ENCODE measurements at regions not wholly inside any gene's neighbourhood (a gene's known extent, or its start where the extent isn't known, plus 50 kb on each side); places are given as distances from the start of the nearest gene placed in this dataset.
"Not testable (repeated sequence)": the region's sequence is repeated elsewhere in the genome, so short reads cannot be mapped to it uniquely, and the experiment has no call there.

DNA sequence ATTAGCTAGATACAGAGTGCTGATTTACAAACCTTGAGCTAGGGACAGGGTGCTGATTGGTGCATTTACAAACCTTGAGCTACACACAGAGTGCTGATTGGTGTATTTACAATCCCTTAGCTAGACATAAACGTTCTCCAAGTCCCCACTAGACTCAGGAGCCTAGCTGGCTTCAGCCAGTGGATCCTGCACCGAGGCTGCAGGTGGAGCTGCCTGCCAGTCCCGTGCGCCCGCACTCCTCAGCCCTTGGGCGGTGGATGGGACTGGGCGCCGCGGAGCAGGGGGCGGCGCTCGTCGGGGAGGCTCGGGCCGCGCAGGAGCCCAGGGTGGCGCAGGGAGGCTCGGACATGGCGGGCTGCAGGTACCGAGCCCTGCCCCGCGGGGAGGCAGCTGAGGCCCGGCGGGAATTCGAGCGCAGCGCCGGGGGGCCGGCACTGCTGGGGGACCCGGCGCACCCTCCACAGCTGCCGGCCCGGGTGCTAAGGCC, 157.7 kb downstream of the BRD1 start:
- not testable (repeated sequence) for H3K27ac ChIP-seq (ENCODE audit: low read depth in 2 of 2, low read length in 2 of 2); H3K9ac ChIP-seq (ENCODE audit: low read depth in 1 of 2, low read length in 2 of 2); H3K4me1 ChIP-seq (ENCODE audit: control insufficient read depth in 2 of 2, insufficient read depth in 2 of 2, low read length in 2 of 2); H3K36me3 ChIP-seq (ENCODE audit: control insufficient read depth in 2 of 2, insufficient read depth in 2 of 2, low read length in 2 of 2); H3K9me3 ChIP-seq (ENCODE audit: control insufficient read depth in 2 of 2, low read length in 2 of 2)
- Histone ChIP-seq H3K4me3 (ENCODE audit: low read length in 2 of 2) (peak overlapping the region in 1 of 2 donors; percentile 35), H3K27me3 (ENCODE audit: control insufficient read depth in 2 of 2, insufficient read depth in 2 of 2, low read length in 2 of 2) (peaks cover 9 to 16% of the 10 kb centered on the region in 2 donors)

DNA sequence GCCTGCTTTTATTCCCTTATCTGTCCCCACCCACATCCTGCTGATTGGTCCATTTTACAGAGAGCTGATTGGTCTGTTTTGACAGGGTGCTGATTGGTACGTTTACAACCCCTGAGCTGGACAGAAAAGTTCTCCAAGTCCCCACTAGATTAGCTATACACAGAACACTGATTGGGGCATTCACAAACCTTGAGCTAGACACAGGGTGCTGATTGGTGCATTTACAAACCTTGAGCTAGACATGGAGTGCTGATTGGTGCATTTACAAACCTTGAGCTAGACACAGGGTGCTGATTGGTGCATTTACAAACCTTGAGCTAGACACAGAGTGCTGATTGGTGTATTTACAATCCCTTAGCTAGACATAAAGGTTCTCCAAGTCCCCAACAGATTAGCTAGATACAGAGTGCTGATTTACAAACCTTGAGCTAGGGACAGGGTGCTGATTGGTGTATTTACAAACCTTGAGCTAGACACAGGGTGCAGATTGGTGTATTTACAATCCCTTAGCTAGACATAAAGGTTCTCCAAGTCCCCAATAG, 158.2 kb downstream of the BRD1 start:
- not testable (repeated sequence) for H3K9ac ChIP-seq (ENCODE audit: low read depth in 1 of 2, low read length in 2 of 2); H3K4me3 ChIP-seq (ENCODE audit: low read length in 2 of 2); H3K36me3 ChIP-seq (ENCODE audit: control insufficient read depth in 2 of 2, insufficient read depth in 2 of 2, low read length in 2 of 2); H3K27ac ChIP-seq (ENCODE audit: low read depth in 2 of 2, low read length in 2 of 2); H3K9me3 ChIP-seq (ENCODE audit: control insufficient read depth in 2 of 2, low read length in 2 of 2); H3K4me1 ChIP-seq (ENCODE audit: control insufficient read depth in 2 of 2, insufficient read depth in 2 of 2, low read length in 2 of 2)
- peaks cover 9 to 16% of the 10 kb centered on the region in 2 donors for H3K27me3 ChIP-seq (ENCODE audit: control insufficient read depth in 2 of 2, insufficient read depth in 2 of 2, low read length in 2 of 2)

DNA sequence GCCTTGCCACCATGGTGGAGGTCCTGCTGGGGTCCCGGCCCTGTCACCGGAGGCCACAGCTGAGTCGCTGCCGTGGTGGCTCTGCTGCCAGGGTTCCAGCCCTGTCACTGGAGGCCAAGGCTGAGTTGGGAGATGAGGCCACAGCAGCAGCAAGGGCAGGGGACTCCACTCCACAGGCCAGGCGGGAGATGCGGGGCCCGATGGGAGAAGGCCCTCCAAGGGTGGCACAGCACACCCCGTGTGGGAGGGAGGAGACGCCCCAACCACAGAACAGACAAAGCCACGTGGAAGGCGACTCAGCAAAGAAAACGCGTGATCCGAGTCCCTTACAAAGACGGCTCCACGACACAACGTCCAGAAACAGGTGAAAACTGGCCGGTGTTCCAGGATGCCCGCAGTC, 159.3 kb downstream of the BRD1 start:
- H3K4me1 ChIP-seq (ENCODE audit: control insufficient read depth in 2 of 2, insufficient read depth in 2 of 2, low read length in 2 of 2): no peaks in the 10 kb centered on the region
- no peaks in the 10 kb centered on the region for H3K36me3 ChIP-seq (ENCODE audit: control insufficient read depth in 2 of 2, insufficient read depth in 2 of 2, low read length in 2 of 2)
- H3K9ac ChIP-seq (ENCODE audit: low read depth in 1 of 2, low read length in 2 of 2): no peak overlapping the region
- no peaks in the 10 kb centered on the region for H3K9me3 ChIP-seq (ENCODE audit: control insufficient read depth in 2 of 2, low read length in 2 of 2)
- no peak overlapping the region for H3K4me3 ChIP-seq (ENCODE audit: low read length in 2 of 2)
- H3K27me3 ChIP-seq (ENCODE audit: control insufficient read depth in 2 of 2, insufficient read depth in 2 of 2, low read length in 2 of 2): peaks cover 9 to 16% of the 10 kb centered on the region in 2 donors
- H3K27ac ChIP-seq (ENCODE audit: low read depth in 2 of 2, low read length in 2 of 2): no peak overlapping the region

DNA sequence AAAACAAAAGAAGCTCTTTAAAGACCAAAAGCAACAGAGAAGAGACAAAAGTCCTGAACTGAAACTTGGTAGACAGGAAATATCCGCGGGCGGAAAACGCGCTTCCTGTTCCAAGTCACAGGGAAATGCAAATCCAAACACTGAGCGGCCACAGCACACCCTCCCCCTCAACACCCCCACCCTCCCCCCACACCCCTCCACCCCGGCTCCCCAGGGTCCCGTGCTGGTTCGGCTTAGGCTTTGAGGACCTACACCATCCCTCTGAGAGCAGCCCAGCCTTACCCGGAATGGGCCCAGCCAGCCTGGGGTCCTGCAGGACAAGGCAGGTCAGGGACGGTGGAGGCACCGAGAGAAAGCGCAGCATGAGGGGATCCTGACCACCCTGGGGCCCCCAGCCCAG, 160.4 kb downstream of the BRD1 start:
- no peak overlapping the region for H3K27ac ChIP-seq (ENCODE audit: low read depth in 2 of 2, low read length in 2 of 2)
- H3K4me3 ChIP-seq (ENCODE audit: low read length in 2 of 2): no peak overlapping the region
- H3K36me3 ChIP-seq (ENCODE audit: control insufficient read depth in 2 of 2, insufficient read depth in 2 of 2, low read length in 2 of 2): no peaks in the 10 kb centered on the region

DNA sequence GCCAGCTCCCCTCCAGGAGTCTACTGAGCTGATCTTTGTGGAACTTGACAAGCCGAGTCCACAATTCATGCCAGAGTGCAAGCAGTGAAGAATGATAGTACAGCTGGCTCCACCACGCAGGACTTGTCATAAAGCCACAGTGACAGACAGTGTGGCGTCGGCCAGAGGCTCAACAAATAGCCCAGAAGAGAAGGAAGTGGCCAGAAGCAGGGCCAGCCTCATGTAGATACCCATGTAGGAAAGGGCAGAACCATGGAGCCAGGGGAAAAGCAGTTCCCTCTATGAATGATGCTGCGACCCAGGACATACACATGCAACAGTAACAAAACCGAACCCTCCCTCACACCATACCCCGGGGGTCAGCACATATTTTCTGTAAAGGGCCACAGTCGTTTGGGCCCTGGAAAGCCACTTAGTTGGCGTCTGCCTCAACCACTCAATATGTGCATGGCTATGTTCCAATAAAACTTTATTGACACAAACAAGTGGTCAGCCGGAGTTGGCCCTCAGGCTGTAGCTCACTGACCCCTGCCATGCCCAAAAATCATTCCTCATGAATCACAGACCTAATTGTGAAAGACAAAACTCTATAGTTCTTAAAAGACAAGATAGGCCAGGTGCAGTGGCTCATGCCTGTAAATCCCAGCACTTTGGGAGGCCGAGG, 161.4 kb downstream of the BRD1 start:
- H3K27me3 ChIP-seq (ENCODE audit: control insufficient read depth in 2 of 2, insufficient read depth in 2 of 2, low read length in 2 of 2): peaks cover 3 to 12% of the 10 kb centered on the region in 2 donors
- H3K27ac ChIP-seq (ENCODE audit: low read depth in 2 of 2, low read length in 2 of 2): no peak overlapping the region
- no peak overlapping the region for H3K4me3 ChIP-seq (ENCODE audit: low read length in 2 of 2)

More for the DNA sequence above, 160.4 kb downstream of the BRD1 start:
- Histone ChIP-seq H3K9ac (ENCODE audit: low read depth in 1 of 2, low read length in 2 of 2) (no peak overlapping the region), H3K4me1 (ENCODE audit: control insufficient read depth in 2 of 2, insufficient read depth in 2 of 2, low read length in 2 of 2) (no peaks in the 10 kb centered on the region), H3K27me3 (ENCODE audit: control insufficient read depth in 2 of 2, insufficient read depth in 2 of 2, low read length in 2 of 2) (peaks cover 9 to 16% of the 10 kb centered on the region in 2 donors), H3K9me3 (ENCODE audit: control insufficient read depth in 2 of 2, low read length in 2 of 2) (no peaks in the 10 kb centered on the region)

DNA sequence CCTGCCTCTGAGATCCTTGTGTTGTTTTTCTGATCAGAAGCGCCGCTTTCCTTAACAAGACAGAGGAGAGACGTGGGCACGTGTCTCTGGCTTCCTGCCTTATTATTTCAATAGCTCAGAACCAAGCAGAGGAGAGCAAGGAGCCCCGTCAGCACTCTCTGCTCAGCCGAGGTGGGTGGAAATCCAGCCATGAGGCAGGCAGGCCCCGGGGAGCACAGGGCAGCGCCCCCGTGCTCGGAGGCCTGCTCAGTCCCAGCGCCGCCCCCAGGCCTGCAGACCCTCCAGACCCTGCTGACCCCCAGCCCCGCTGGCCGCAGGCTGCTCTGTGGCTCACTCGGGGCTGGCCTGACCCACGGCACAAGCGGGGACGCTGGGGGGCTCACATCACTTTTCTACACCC, 162.8 kb downstream of the BRD1 start:
- Histone ChIP-seq H3K36me3 (ENCODE audit: control insufficient read depth in 2 of 2, insufficient read depth in 2 of 2, low read length in 2 of 2) (no peaks in the 10 kb centered on the region), H3K27me3 (ENCODE audit: control insufficient read depth in 2 of 2, insufficient read depth in 2 of 2, low read length in 2 of 2) (peaks cover 0 to 6% of the 10 kb centered on the region in 2 donors), H3K4me3 (ENCODE audit: low read length in 2 of 2) (no peak overlapping the region), H3K27ac (ENCODE audit: low read depth in 2 of 2, low read length in 2 of 2) (no peak overlapping the region), H3K9me3 (ENCODE audit: control insufficient read depth in 2 of 2, low read length in 2 of 2) (no peaks in the 10 kb centered on the region), H3K4me1 (ENCODE audit: control insufficient read depth in 2 of 2, insufficient read depth in 2 of 2, low read length in 2 of 2) (no peaks in the 10 kb centered on the region), H3K9ac (ENCODE audit: low read depth in 1 of 2, low read length in 2 of 2) (no peak overlapping the region)

More for the DNA sequence above, 161.4 kb downstream of the BRD1 start:
- Histone ChIP-seq H3K36me3 (ENCODE audit: control insufficient read depth in 2 of 2, insufficient read depth in 2 of 2, low read length in 2 of 2) (no peaks in the 10 kb centered on the region), H3K4me1 (ENCODE audit: control insufficient read depth in 2 of 2, insufficient read depth in 2 of 2, low read length in 2 of 2) (no peaks in the 10 kb centered on the region), H3K9me3 (ENCODE audit: control insufficient read depth in 2 of 2, low read length in 2 of 2) (no peaks in the 10 kb centered on the region), H3K9ac (ENCODE audit: low read depth in 1 of 2, low read length in 2 of 2) (no peak overlapping the region)

DNA sequence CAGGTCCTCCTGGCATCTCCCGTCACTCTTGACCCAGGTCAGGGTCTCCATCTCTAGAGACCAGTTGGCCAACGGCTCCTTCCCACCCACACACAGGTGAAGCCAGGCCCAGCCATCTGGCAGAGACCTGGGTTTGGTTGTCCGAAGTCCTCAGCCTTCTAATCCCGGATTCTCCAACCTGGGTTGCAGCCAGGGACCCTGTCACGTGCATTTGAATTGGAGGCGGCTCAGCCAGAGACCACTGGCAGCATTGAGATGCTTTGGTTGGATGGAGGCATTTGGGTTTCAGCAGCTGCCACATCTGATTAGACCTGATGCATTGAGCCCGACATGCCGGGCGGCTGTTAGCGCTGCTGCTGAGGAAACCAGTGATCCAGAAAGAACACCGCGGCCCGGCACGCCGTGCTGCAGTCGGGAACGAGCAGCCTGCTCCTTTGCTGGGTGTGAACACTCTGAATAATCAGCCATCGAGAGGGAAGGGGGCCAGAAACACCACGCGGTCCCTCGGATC, 163.2 kb downstream of the BRD1 start:
- H3K27me3 ChIP-seq (ENCODE audit: control insufficient read depth in 2 of 2, insufficient read depth in 2 of 2, low read length in 2 of 2): peaks cover 0 to 6% of the 10 kb centered on the region in 2 donors
- no peak overlapping the region for H3K4me3 ChIP-seq (ENCODE audit: low read length in 2 of 2)
- no peak overlapping the region for H3K9ac ChIP-seq (ENCODE audit: low read depth in 1 of 2, low read length in 2 of 2)

DNA sequence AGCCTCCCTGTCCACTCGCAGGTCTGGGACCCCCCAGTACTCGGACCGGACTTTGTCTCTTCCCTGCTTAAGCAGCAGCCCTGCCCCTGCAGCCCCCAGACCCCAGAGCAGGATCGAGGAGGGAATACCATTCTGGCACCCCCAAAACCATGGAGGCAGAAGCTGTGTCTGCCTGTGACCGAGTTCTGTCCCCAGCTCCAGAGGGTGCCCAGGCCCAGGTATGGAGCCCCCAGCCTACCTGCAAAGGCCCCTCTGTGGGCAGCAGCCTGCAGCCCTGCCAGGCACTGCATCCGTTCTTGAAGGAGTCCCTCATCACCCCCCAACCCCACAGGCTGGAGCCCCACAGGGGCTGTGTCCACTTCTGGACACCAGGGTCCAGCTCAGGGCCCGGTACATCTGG, 163.8 kb downstream of the BRD1 start:
- H3K4me3 ChIP-seq (ENCODE audit: low read length in 2 of 2): no peak overlapping the region
- no peak overlapping the region for H3K27ac ChIP-seq (ENCODE audit: low read depth in 2 of 2, low read length in 2 of 2)
- H3K9ac ChIP-seq (ENCODE audit: low read depth in 1 of 2, low read length in 2 of 2): no peak overlapping the region
- no peaks in the 10 kb centered on the region for H3K36me3 ChIP-seq (ENCODE audit: control insufficient read depth in 2 of 2, insufficient read depth in 2 of 2, low read length in 2 of 2)
- H3K4me1 ChIP-seq (ENCODE audit: control insufficient read depth in 2 of 2, insufficient read depth in 2 of 2, low read length in 2 of 2): no peaks in the 10 kb centered on the region
- peaks cover 0 to 3% of the 10 kb centered on the region in 2 donors for H3K27me3 ChIP-seq (ENCODE audit: control insufficient read depth in 2 of 2, insufficient read depth in 2 of 2, low read length in 2 of 2)
- no peaks in the 10 kb centered on the region for H3K9me3 ChIP-seq (ENCODE audit: control insufficient read depth in 2 of 2, low read length in 2 of 2)

More for the DNA sequence above, 163.2 kb downstream of the BRD1 start:
- H3K27ac ChIP-seq (ENCODE audit: low read depth in 2 of 2, low read length in 2 of 2): no peak overlapping the region
- H3K9me3 ChIP-seq (ENCODE audit: control insufficient read depth in 2 of 2, low read length in 2 of 2): no peaks in the 10 kb centered on the region
- H3K4me1 ChIP-seq (ENCODE audit: control insufficient read depth in 2 of 2, insufficient read depth in 2 of 2, low read length in 2 of 2): no peaks in the 10 kb centered on the region
- no peaks in the 10 kb centered on the region for H3K36me3 ChIP-seq (ENCODE audit: control insufficient read depth in 2 of 2, insufficient read depth in 2 of 2, low read length in 2 of 2)

DNA sequence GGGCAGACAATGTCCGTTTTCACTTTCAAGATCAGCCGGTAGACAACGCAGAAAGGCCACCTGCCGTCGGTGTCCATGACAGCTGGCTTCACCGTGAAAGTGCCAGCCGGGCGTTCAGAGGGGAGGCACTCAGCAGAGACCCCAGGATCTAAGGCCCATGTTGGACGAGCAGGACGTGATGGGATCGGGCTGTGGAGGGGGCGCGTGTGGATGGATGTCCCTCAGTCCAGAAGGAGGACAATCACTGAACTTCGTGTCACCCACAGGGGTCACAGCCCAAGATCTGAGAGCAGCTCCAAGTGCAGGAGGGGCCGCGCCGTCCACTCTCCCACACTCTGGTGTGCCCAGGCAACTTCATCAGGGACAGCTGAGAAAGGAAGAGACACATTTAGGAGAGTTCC, 164.4 kb downstream of the BRD1 start:
- Histone ChIP-seq H3K27me3 (ENCODE audit: control insufficient read depth in 2 of 2, insufficient read depth in 2 of 2, low read length in 2 of 2) (no peaks in the 10 kb centered on the region), H3K36me3 (ENCODE audit: control insufficient read depth in 2 of 2, insufficient read depth in 2 of 2, low read length in 2 of 2) (no peaks in the 10 kb centered on the region)

DNA sequence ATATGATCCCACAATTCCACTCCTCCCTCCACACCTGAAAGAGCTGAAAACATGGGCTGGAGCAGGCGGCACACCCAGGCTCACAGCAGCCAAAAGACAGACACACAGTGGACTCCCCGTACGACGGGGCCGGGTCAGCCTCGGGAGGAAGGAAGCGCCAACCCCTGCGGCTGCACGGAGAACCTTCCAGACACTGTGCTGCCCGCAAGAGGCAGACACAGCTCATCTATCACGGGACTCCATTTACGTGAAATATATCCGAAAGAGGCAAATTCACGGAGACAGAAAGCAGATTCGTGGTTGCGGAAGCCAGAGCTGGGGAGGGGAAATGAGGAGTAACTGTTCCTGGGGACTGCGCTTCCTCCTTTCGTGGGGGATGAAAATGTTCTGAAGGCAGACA, 165.0 kb downstream of the BRD1 start:
- no peaks in the 10 kb centered on the region for H3K9me3 ChIP-seq (ENCODE audit: control insufficient read depth in 2 of 2, low read length in 2 of 2)
- no peaks in the 10 kb centered on the region for H3K36me3 ChIP-seq (ENCODE audit: control insufficient read depth in 2 of 2, insufficient read depth in 2 of 2, low read length in 2 of 2)
- no peaks in the 10 kb centered on the region for H3K27me3 ChIP-seq (ENCODE audit: control insufficient read depth in 2 of 2, insufficient read depth in 2 of 2, low read length in 2 of 2)
- H3K27ac ChIP-seq (ENCODE audit: low read depth in 2 of 2, low read length in 2 of 2): no peak overlapping the region
- H3K4me1 ChIP-seq (ENCODE audit: control insufficient read depth in 2 of 2, insufficient read depth in 2 of 2, low read length in 2 of 2): no peaks in the 10 kb centered on the region
- H3K9ac ChIP-seq (ENCODE audit: low read depth in 1 of 2, low read length in 2 of 2): no peak overlapping the region
- H3K4me3 ChIP-seq (ENCODE audit: low read length in 2 of 2): no peak overlapping the region

More for the DNA sequence above, 164.4 kb downstream of the BRD1 start:
- Histone ChIP-seq H3K27ac (ENCODE audit: low read depth in 2 of 2, low read length in 2 of 2) (no peak overlapping the region), H3K4me1 (ENCODE audit: control insufficient read depth in 2 of 2, insufficient read depth in 2 of 2, low read length in 2 of 2) (no peaks in the 10 kb centered on the region), H3K9ac (ENCODE audit: low read depth in 1 of 2, low read length in 2 of 2) (no peak overlapping the region), H3K9me3 (ENCODE audit: control insufficient read depth in 2 of 2, low read length in 2 of 2) (no peaks in the 10 kb centered on the region), H3K4me3 (ENCODE audit: low read length in 2 of 2) (no peak overlapping the region)
